HG03521 (cell line): ENCODE measurements at regions not wholly inside any gene's neighbourhood (a gene's known extent, or its start where the extent isn't known, plus 50 kb on each side); places are given as distances from the start of the nearest gene placed in this dataset.
"Not testable (repeated sequence)": the region's sequence is repeated elsewhere in the genome, so short reads cannot be mapped to it uniquely, and the experiment has no call there.

ENCODE experiments used
- ATAC-seq: cut with Tn5 transposase; IDR thresholded peaks from one replicate; pipeline ENCODE4 v1.9.1; 2021; ENCODE audit warnings: mild to moderate bottlenecking, moderate library complexity; ENCODE audit not compliant: unreplicated experiment

GRCh38 chr5:86493777-86494176 lies 124.0 kb upstream of the COX7C start:
- no peak for ATAC-seq

GRCh38 chr5:86500947-86501346 lies 116.8 kb upstream of the COX7C start:
- no peak for ATAC-seq

- ATAC-seq, result no peak
Observed at GRCh38 chr5:86507574-86507973, 110.2 kb upstream of the COX7C start.

- ATAC-seq, result not testable (repeated sequence)
Observed at GRCh38 chr5:86510330-86510915, 107.3 kb upstream of the COX7C start.

- ATAC-seq, result no peak
Observed at GRCh38 chr5:86523718-86524117, 94.0 kb upstream of the COX7C start.

GRCh38 chr5:86525622-86526021 lies 92.1 kb upstream of the COX7C start:
- no peak for ATAC-seq

GRCh38 chr5:86526811-86527348 lies 90.9 kb upstream of the COX7C start:
- no peak for ATAC-seq

- no peak for ATAC-seq
Observed at GRCh38 chr5:86532429-86532828, 85.3 kb upstream of the COX7C start.

GRCh38 chr5:86536396-86536795 lies 81.3 kb upstream of the COX7C start:
- no peak for ATAC-seq

- no peak for ATAC-seq
Observed at GRCh38 chr5:86542532-86542931, 75.2 kb upstream of the COX7C start.

- no peak for ATAC-seq
Observed at GRCh38 chr5:86546044-86546443, 71.7 kb upstream of the COX7C start.

- ATAC-seq, result no peak
Observed at GRCh38 chr5:86546582-86546981, 71.2 kb upstream of the COX7C start.

- no peak for ATAC-seq
Observed at GRCh38 chr5:86554638-86555037, 63.1 kb upstream of the COX7C start.

- ATAC-seq, result no peak
Observed at GRCh38 chr5:86557920-86558319, 59.8 kb upstream of the COX7C start.

- no peak for ATAC-seq
Observed at GRCh38 chr5:86565197-86565789, 52.4 kb upstream of the COX7C start.

- ATAC-seq, result not testable (repeated sequence)
Observed at GRCh38 chr5:86566030-86566429, 51.7 kb upstream of the COX7C start.
